MG63 (cell line): ENCODE measurements at regions not wholly inside any gene's neighbourhood (a gene's known extent, or its start where the extent isn't known, plus 50 kb on each side); places are given as distances from the start of the nearest gene placed in this dataset.

Experiments used
- DNase-seq: peaks from one replicate; pipeline ENCODE4 v3.0.0-alpha.2; 2020
- H3K27me3 ChIP-seq: fragments of 250-450 bp; sonication (Bioruptor Pico); 2 replicates; pipeline ENCODE4 v1.5.1; 2020; ENCODE audit warnings: mild to moderate bottlenecking, moderate library complexity
- H3K36me3 ChIP-seq: fragments of 250-450 bp; sonication (Bioruptor Pico); 2 replicates; pipeline ENCODE4 v1.5.1; 2020; ENCODE audit warnings: mild to moderate bottlenecking, moderate library complexity
- H3K4me3 ChIP-seq: fragments of 250-450 bp; sonication (Bioruptor Pico); 2 replicates; pipeline ENCODE4 v1.5.1; 2020; ENCODE audit warnings: mild to moderate bottlenecking, moderate library complexity
- H3K9me3 ChIP-seq: fragments of 250-450 bp; sonication (Bioruptor Pico); 2 replicates; pipeline ENCODE4 v1.5.1; 2020; ENCODE audit warnings: mild to moderate bottlenecking, moderate library complexity

DNA sequence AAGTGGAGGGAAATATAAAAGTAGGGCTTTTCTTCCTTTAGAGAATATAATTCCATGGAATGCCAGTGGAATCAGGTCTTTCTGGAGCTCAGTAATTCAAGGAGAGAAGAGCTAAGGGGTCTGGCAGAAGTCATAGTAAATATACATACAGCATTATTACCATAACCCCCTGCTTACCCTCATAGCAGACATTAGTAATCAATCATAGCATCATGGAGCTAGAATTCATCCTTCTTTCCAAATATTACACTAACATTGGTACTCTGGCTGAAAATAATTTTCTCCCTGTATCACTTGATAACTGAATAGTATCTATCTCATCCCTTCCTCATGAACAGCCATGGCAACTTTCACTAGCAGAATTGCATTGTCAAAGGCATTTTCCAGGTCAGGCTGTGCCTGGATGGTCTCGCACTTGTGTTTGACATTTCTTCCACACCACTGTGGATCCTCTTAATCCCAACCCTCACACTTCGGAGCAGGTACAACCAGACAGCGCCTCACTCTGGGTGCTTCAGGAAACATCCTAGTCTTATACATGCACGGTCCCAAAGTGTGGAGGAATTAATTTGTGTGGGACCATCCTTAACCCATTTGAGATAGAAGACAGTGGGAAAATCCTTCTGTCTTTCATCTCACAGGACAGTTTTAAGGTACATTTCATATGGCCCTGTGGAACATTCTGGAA, 84.2 kb upstream of the SEC11C start:
- no peak for DNase-seq
- H3K4me3 ChIP-seq = no peak overlapping the region
- H3K9me3 ChIP-seq = no peaks in the 10 kb centered on the region
- no peaks in the 10 kb centered on the region for H3K27me3 ChIP-seq
- H3K36me3 ChIP-seq = no peaks in the 10 kb centered on the region

- peak; percentile 51 for DNase-seq
- Histone ChIP-seq H3K9me3 (no peaks in the 10 kb centered on the region), H3K4me3 (no peak overlapping the region), H3K36me3 (no peaks in the 10 kb centered on the region), H3K27me3 (no peaks in the 10 kb centered on the region)
Observed at GRCh38 chr18:59056706-59057492, 82.8 kb upstream of the SEC11C start.

- Histone ChIP-seq H3K27me3 (no peaks in the 10 kb centered on the region), H3K36me3 (no peaks in the 10 kb centered on the region), H3K4me3 (no peak overlapping the region), H3K9me3 (no peaks in the 10 kb centered on the region)
- no peak for DNase-seq
Observed at GRCh38 chr18:59057493-59057795, 82.2 kb upstream of the SEC11C start.

GRCh38 chr18:59057969-59058368, 81.7 kb upstream of the SEC11C start:
- no peaks in the 10 kb centered on the region for H3K36me3 ChIP-seq
- no peaks in the 10 kb centered on the region for H3K27me3 ChIP-seq
- no peak overlapping the region for H3K4me3 ChIP-seq
- H3K9me3 ChIP-seq = no peaks in the 10 kb centered on the region
- peak; percentile 80 for DNase-seq

DNA sequence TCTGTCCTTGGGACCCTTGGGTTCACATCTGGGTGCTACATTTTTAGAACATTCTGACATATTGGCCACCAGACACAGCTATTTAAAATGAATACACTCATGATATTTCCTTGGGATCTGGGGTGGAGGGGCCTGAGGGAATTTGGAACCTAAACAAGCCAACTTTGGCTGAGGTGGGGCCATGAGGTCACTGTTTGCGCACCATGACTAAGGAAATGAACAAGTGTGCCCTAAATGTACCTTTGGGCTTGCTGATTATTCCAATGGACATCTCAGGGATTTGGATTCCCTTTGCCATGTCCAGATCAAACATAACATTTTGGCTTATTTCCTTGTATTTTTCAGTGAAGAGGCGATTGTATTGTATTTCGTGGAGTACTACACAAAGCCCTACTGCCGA, 80.5 kb upstream of the SEC11C start:
- H3K4me3 ChIP-seq = no peak overlapping the region
- DNase-seq = no peak
- H3K9me3 ChIP-seq = no peaks in the 10 kb centered on the region
- no peaks in the 10 kb centered on the region for H3K27me3 ChIP-seq
- no peaks in the 10 kb centered on the region for H3K36me3 ChIP-seq

DNA sequence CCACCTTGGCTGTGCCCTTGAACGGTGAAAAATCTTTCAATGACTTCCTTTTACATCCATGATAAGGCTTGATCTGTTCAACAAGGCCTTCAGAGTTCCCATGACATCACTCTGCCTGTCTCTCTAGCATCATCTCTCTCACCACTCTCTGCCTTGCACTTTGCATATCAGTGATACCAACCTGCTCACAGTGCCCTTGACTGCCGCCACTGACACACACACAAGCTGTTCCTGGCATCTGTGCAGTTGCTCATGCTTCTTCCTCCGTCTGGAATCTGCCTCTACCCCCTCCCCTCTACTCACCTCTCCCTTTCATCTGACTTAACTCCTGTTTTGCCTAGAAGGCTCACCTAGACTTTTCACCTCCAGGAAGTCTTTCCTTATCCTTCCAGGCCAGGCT, 79.1 kb upstream of the SEC11C start:
- Histone ChIP-seq H3K4me3 (no peak overlapping the region), H3K9me3 (no peaks in the 10 kb centered on the region), H3K36me3 (no peaks in the 10 kb centered on the region), H3K27me3 (no peaks in the 10 kb centered on the region)
- DNase-seq = no peak

GRCh38 chr18:59061914-59062642, 77.6 kb upstream of the SEC11C start:
- no peaks in the 10 kb centered on the region for H3K36me3 ChIP-seq
- DNase-seq = no peak
- no peaks in the 10 kb centered on the region for H3K9me3 ChIP-seq
- no peaks in the 10 kb centered on the region for H3K27me3 ChIP-seq
- no peak overlapping the region for H3K4me3 ChIP-seq

DNA sequence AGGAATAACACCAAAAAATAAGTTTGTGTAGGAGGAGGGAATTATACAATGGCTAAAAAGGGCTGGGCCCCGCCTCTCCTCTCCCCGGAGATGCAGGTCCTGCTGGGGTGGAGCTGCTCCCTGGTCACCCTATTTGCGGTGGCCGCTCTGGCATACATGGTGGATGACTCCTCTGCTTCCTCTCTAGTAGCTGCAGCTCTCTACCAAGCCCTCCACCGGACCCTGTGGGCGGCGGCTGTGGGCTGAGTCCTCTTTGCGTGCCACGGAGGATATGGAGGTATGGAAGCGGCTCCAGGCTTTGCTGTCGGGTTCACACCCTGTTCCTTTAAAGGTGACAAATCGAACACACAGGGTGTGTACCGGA, 77.1 kb upstream of the SEC11C start:
- Histone ChIP-seq H3K27me3 (no peaks in the 10 kb centered on the region), H3K4me3 (no peak overlapping the region), H3K36me3 (no peaks in the 10 kb centered on the region), H3K9me3 (no peaks in the 10 kb centered on the region)
- no peak for DNase-seq

DNA sequence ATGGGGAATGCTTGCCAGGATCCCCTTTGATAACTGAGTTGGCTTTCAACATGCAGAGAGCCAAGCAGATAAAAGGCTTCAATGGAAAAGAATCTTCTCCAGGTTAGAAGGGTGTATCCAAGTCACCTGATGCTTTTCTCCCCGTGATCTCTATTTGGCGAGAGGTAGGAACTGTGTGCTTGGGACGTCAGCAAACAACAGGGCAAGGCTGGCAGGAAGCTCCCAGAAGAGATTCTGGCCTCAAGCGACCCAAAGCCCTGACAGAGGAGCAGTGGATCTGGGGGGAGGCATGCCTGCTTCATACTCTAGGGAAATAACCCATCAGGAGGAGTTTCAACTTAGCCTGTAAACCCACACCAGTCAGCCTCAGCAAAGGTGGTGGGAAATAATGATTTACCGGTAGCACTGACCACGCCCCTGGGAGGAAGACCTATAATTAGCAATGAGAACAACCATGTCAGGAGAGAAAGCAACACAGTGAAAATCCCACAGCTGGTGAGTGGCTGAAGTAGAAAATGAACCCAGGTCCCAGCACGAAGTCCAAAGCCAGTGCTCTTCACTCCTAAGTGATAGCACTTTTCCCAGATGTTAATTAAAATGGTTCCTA, 76.3 kb upstream of the SEC11C start:
- no peak overlapping the region for H3K4me3 ChIP-seq
- DNase-seq = no peak
- H3K36me3 ChIP-seq = no peaks in the 10 kb centered on the region
- no peaks in the 10 kb centered on the region for H3K27me3 ChIP-seq
- H3K9me3 ChIP-seq = no peaks in the 10 kb centered on the region

DNA sequence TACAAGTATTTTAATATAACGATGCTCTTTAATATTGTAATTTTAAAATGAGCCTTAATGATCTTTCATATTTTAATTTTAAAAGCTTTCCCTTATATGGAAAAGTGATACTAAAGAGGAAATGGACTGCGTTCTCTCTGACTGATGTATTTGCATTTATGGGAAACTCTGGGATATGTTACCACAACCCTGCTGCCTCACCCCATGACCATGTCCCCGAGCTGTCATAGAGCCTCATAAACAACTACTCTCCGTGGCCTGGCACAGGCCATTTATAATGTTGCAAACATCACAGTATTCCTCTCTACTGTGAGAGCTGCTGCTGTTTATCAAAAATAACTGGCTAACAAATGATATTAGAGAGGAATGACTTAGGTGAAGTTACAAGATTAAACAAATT, 75.8 kb upstream of the SEC11C start:
- Histone ChIP-seq H3K9me3 (no peaks in the 10 kb centered on the region), H3K36me3 (no peaks in the 10 kb centered on the region), H3K27me3 (no peaks in the 10 kb centered on the region), H3K4me3 (no peak overlapping the region)
- no peak for DNase-seq

DNA sequence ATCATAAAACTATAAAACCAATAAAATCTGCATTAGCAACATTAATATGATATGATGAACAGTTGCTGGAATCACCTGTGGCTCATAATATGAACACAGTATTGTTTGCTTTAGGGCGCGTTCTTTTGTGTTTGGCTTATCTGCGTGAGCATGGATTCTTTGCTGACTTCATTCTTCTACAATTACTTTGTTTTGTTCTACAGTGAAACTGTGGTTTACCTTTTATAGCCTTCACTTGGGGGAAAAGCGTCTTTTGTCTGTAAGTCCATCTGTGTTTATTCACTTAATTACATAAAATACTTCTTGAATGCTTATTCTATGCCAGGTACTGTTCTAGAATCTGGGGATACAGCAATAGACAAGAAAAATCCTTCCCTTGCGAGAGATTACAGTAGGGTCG, 74.0 kb upstream of the SEC11C start:
- Histone ChIP-seq H3K9me3 (no peaks in the 10 kb centered on the region), H3K4me3 (no peak overlapping the region), H3K36me3 (no peaks in the 10 kb centered on the region), H3K27me3 (no peaks in the 10 kb centered on the region)
- DNase-seq = no peak

DNA sequence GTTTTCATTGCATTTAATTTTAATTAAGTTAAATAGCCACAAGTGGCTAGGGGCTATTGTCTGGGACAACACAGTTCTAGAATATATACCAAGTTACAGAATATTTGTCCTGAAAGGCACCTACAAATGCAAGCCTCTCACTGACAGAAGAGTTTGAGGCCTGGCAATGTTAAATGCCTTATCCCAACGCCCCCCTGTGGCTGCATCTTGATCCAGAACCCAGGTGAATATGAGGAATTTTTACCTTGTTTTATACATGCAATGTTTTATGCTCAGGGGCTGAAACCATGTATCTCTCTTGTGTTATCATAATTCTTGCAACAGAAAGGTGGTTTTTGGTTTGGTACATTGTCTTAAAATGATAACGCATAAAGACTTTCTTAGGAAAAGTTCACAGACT, 71.8 kb upstream of the SEC11C start:
- Histone ChIP-seq H3K27me3 (no peaks in the 10 kb centered on the region), H3K4me3 (no peak overlapping the region), H3K36me3 (no peaks in the 10 kb centered on the region), H3K9me3 (no peaks in the 10 kb centered on the region)
- no peak for DNase-seq

- Histone ChIP-seq H3K4me3 (no peak overlapping the region), H3K9me3 (no peaks in the 10 kb centered on the region), H3K27me3 (no peaks in the 10 kb centered on the region), H3K36me3 (no peaks in the 10 kb centered on the region)
- DNase-seq = no peak
Observed at GRCh38 chr18:59068276-59069071, 71.2 kb upstream of the SEC11C start.

DNA sequence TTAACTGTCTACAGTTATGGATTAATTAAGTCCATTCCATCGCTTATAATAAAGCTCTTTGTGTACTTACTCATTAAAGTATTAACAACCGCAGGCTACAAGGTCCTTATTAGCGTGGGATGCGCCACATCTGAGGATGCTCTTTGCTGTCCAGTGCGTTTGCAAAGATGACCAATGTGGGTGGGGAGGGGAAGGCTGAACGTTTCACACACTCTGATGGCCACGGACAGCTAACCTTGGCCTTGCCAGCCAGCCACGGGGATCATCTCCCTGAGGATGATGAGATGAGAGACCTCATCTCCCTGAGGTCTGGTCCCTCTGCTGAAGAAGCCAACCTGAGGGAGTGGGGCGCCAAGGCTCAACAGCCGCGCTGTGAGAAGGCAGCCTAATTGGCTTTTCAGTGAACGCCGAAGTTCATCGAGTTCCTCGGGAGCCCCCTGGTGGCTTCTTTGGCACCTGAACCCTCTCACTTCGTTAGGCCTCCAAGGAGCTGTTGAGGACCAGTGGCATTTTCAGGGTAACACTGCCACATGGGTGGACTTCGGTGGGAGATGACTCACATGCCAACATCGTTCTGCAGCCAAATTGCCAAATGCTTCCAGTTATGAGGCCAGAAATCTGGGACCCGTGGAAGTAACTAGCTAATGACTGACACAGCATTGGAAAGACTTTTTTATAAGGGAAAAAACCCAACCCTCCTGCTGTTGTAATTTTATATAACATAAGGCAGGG, 69.3 kb upstream of the SEC11C start:
- Histone ChIP-seq H3K9me3 (no peaks in the 10 kb centered on the region), H3K36me3 (no peaks in the 10 kb centered on the region), H3K4me3 (no peak overlapping the region), H3K27me3 (no peaks in the 10 kb centered on the region)
- DNase-seq = peak; percentile 75

DNA sequence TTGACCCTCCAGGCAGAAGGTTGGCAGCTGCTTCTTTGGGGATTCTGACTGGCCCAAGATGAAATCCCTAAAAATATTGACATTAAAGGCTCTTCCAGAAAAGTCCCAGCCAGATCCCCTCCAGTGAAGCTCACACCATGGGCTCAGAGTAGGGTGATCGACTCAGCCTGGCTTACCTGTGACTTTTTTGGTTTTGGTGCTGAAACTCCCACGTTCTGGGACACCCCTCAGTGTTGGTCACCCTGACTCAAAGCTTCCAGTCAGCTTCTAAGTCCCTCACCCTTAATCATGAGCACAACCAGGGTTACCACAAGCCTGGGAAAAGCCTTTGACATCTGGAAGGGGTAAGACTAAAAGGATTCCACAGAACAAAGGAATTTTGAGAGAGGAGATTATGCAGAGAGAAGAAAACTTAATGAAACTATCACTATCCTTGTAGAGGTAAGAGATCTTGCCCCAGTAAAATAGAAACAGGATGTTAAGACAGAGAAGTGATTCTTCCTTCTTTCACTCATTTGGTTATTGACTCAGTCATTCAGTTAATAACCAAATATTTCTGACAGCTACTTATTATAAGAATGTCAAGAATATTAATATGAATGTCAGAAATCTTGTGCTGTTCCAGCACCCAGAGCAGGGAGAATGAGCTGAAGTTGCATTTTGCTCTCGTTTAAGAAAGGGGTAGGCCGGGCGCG, 66.8 kb upstream of the SEC11C start:
- Histone ChIP-seq H3K27me3 (no peaks in the 10 kb centered on the region), H3K9me3 (no peaks in the 10 kb centered on the region), H3K36me3 (no peaks in the 10 kb centered on the region), H3K4me3 (no peak overlapping the region)
- DNase-seq = no peak

DNA sequence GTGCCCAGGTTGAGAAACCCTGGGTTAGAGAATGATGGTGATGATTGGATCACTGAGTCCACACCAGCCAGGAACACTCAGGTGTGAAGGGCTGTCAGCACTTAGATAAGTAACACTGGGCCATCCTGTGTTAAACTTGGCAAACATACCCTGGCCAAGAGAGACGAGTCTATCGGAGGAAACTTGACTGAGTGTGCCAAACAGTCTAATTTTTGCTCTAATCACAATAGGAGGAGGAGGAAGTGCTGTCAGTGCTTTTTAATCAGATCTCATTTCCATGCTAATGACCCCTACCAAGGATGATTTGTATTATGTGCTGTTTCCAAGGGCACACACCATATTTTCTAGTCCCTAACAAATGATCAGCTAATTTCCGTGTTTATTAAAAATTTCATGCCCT, 63.8 kb upstream of the SEC11C start:
- H3K9me3 ChIP-seq = no peaks in the 10 kb centered on the region
- no peaks in the 10 kb centered on the region for H3K27me3 ChIP-seq
- no peak for DNase-seq
- no peak overlapping the region for H3K4me3 ChIP-seq
- H3K36me3 ChIP-seq = no peaks in the 10 kb centered on the region
